ENCODE measurements at regions not wholly inside any gene's neighbourhood (a gene's known extent, or its start where the extent isn't known, plus 50 kb on each side); places are given as distances from the start of the nearest gene placed in this dataset.

DNA sequence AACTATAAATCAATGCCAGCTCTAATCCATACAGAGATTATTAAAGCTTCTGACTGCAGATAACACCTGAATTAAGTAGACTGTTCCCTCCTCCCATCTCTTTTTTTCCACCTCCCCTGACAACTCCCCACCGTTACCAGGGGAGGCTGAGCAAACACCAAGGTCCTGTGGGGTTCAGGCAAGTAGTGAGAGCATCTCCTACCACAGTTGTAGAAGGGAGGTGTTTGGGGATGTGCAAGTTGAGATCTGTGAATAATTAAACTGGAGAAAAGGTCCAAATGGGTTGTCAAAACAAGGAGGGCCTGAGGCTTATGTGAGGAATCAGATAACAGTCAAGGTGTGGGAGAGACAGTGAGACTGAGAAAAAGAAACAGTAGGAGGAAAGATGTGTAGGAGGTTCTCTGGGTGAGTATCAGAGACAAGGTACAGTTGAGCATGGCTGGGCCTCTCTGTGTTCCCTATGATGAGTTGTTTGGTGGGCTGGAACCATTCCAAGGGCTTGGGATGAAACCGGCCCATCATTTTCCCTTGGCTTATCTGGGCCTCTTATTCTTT is 194.6 kb downstream of the CYRIA start:
- TF ChIP-seq CTCF (IDR thresholded peaks at IDR 0.05) (no peak), POLR2A (IDR thresholded peaks at IDR 0.05) (no peak)

Data from thyroid gland (tissue), 4 donors.